MCF 10A (cell line): ENCODE measurements at regions not wholly inside any gene's neighbourhood (a gene's known extent, or its start where the extent isn't known, plus 50 kb on each side); places are given as distances from the start of the nearest gene placed in this dataset.

Experiments used
- BruUV-seq: library from RNA; stranded (reverse); fragments of 400-500 nt; replicated peaks from 2 replicates; lab custom pipeline; 2021; lab: Mats Ljungman, UMichigan
- CTCF ChIA-PET: fragments of 300-600 bp; sonication (Branson Sonifier 250); formaldehyde crosslinking; extraction: SDS; loops from one replicate; lab custom pipeline; 2021; ENCODE audit warnings: antibody characterized with exemption, inconsistent platforms; lab: Yijun Ruan, JAX
- POLR2A ChIA-PET: fragments of 300-600, 350-650 bp; sonication (Branson Sonifier 250); formaldehyde crosslinking; extraction: SDS; loops from one replicate; lab custom pipeline; 2020; ENCODE audit warnings: antibody characterized with exemption, inconsistent platforms; lab: Yijun Ruan, JAX
- DNase-seq: peaks from one replicate; pipeline ENCODE4 v3.0.0-alpha.2; 2018; ENCODE audit not compliant: unreplicated experiment
- H3K27ac Mint-ChIP-seq: one replicate; pipeline ENCODE4 v1.8.0; 2022; ENCODE audit warnings: mild to moderate bottlenecking, low read depth, mixed read lengths; ENCODE audit not compliant: unreplicated experiment
- H3K27me3 Mint-ChIP-seq: one replicate; pipeline ENCODE4 v1.8.0; 2022; ENCODE audit warnings: mixed read lengths; ENCODE audit not compliant: insufficient read depth, unreplicated experiment
- H3K36me3 Mint-ChIP-seq: one replicate; pipeline ENCODE4 v1.8.0; 2022; ENCODE audit warnings: mild to moderate bottlenecking, moderate library complexity, mixed read lengths; ENCODE audit not compliant: insufficient read depth, unreplicated experiment
- H3K4me1 Mint-ChIP-seq: one replicate; pipeline ENCODE4 v1.8.0; 2022; ENCODE audit warnings: mixed read lengths; ENCODE audit not compliant: insufficient read depth, unreplicated experiment
- H3K4me3 Mint-ChIP-seq: one replicate; pipeline ENCODE4 v1.8.0; 2022; ENCODE audit warnings: mild to moderate bottlenecking, moderate library complexity, mixed read lengths; ENCODE audit not compliant: unreplicated experiment
- H3K9me3 Mint-ChIP-seq: one replicate; pipeline ENCODE4 v1.8.0; 2022; ENCODE audit warnings: mixed read lengths; ENCODE audit not compliant: unreplicated experiment
- intact Hi-C: fragments of 100-400 bp; cut with micrococcal nuclease; formaldehyde crosslinking; loops from 2 replicates; pipeline ENCODE4 v1.14.1; 2022
- TF ChIP-seq, protein P1 (sequence below): fragments of 200-600 bp; IDR thresholded peaks from one replicate; pipeline ENCODE4 v1.8.0; 2022; ENCODE audit warnings: antibody characterized with exemption, mild to moderate bottlenecking; ENCODE audit not compliant: unreplicated experiment

DNA sequence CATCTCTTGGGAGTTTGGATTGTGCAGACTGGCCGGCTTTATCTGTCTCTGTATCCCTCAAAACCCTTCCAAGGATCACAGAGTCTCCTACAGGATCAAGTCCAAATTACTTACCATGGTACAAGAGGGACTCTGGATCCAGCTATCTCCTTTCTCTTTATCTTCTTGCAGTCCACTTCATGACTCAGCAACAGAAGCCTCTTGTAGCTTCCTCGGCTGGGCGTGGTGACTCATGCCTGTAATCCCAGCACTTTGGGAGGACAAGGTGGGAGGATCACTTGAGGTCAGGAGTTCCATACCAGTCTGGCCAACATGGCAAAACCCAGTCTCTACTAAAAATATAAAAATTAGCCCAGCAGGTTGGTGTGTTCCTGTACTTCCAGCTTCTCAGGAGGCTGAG lies 189.7 kb downstream of the BCAT1 start:
- BruUV-seq, result no TSS peak
- H3K9me3 Mint-ChIP-seq, result no peaks in the 10 kb centered on the region
- TF ChIP-seq, protein P1, sequence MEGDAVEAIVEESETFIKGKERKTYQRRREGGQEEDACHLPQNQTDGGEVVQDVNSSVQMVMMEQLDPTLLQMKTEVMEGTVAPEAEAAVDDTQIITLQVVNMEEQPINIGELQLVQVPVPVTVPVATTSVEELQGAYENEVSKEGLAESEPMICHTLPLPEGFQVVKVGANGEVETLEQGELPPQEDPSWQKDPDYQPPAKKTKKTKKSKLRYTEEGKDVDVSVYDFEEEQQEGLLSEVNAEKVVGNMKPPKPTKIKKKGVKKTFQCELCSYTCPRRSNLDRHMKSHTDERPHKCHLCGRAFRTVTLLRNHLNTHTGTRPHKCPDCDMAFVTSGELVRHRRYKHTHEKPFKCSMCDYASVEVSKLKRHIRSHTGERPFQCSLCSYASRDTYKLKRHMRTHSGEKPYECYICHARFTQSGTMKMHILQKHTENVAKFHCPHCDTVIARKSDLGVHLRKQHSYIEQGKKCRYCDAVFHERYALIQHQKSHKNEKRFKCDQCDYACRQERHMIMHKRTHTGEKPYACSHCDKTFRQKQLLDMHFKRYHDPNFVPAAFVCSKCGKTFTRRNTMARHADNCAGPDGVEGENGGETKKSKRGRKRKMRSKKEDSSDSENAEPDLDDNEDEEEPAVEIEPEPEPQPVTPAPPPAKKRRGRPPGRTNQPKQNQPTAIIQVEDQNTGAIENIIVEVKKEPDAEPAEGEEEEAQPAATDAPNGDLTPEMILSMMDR, result no peak
- H3K4me1 Mint-ChIP-seq, result peaks cover 19% of the 10 kb centered on the region
- no peaks in the 10 kb centered on the region for H3K27me3 Mint-ChIP-seq
- H3K36me3 Mint-ChIP-seq, result no peaks in the 10 kb centered on the region
- ChIA-PET POLR2A (no interaction called here), CTCF (interaction anchor here (0.6 kb wide), 1 partner anchor 21 kb away, joined by 3 read pairs; no protein-coding TSS in a partner anchor)
- DNase-seq, result peak; percentile 42
- intact Hi-C loops, result no loop called here
- H3K4me3 Mint-ChIP-seq, result no peak overlapping the region
- no peak overlapping the region for H3K27ac Mint-ChIP-seq

DNA sequence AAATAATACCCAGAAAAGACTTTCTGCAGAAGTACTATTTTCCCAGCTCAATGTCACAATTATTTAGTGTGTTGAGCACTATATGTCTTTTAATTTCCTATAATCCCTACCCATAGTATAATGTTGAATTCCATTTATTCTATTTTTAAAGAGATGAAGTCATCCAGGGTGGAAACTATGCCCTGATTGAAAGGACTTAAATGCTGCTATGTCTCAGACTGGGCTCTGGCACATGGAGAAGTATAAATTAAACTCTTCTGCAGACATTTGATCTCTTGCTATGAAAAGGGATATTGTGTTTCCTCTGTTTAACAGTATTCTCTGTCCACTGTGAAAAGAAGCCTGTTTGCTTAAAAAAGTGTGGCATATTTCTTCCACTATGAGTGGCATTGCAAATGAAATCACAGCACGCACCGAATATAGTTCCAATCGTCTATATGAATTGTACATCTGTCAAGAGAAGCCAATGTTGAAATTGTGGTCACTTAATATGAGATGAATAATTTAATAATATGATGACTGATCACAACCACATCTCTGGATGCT lies 192.3 kb downstream of the BCAT1 start:
- Mint-ChIP-seq H3K27ac (no peak overlapping the region), H3K4me3 (no peak overlapping the region), H3K9me3 (no peaks in the 10 kb centered on the region), H3K36me3 (no peaks in the 10 kb centered on the region), H3K27me3 (no peaks in the 10 kb centered on the region), H3K4me1 (peaks cover 23% of the 10 kb centered on the region)
- DNase-seq, result no peak
- ChIA-PET CTCF (interaction anchor here (0.9 to 1.1 kb wide), 2 partner anchors 8 to 10 kb away, joined by 3 read pairs; no protein-coding TSS in a partner anchor), POLR2A (no interaction called here)
- no TSS peak for BruUV-seq
- intact Hi-C loops, result no loop called here
- TF ChIP-seq, protein P1, result no peak

DNA sequence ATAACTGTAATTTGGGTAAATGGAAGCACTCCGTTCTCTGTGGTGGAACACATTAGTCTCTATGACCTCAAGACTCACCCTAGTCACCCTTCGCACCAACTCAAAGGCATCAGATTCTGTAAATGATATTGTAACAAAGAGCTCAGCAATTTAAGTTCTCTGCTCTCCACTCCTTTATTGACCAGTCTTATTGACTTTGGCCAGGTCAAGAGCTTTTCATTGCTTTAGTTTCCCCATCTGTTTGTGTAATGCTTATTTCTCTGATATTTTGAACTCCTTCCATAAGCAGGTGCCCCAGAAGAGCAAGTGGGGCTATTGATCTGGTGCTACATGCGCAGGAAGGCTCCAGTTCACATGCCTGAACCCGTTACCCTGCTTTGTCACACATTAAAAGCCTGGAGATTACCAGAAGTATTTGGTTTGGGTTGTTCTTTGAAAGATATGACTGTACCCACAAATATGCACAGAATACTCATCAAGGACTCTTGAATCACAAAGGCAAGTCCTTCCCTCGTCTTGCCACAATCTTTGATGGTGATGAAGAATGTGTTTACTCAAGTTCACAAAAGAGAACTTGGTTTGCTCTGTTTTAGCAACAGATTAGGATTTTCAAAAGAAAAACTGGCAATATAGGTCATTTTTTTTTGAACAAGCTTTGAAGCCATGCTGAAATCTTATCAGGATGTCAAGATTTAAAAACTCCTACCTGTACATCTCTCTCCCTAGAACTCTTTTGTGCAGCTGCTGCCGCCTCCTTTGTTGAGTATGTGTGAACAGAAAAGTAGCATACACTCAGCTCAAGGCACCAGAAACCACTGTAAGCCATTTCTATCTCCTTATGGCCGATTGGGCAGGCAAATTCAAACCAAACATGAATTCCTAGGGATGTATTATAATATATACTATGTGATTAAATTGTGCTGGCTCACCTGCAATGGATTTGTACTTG lies 193.9 kb downstream of the BCAT1 start:
- Mint-ChIP-seq H3K4me3 (no peak overlapping the region), H3K27me3 (no peaks in the 10 kb centered on the region), H3K4me1 (peaks cover 27% of the 10 kb centered on the region), H3K27ac (peak overlapping the region; percentile 46), H3K36me3 (no peaks in the 10 kb centered on the region), H3K9me3 (no peaks in the 10 kb centered on the region)
- BruUV-seq, result no TSS peak
- intact Hi-C loops, result no loop called here
- ChIA-PET CTCF (interaction anchor here (0.7 to 1.2 kb wide), 4 partner anchors 80 to 395 kb away, joined by 3 read pairs; no protein-coding TSS in a partner anchor), POLR2A (interaction anchor here (0.8 kb wide), 1 partner anchor 17 kb away, joined by 3 read pairs; no protein-coding TSS in a partner anchor)
- TF ChIP-seq, protein P1, result no peak
- peak; percentile 50 for DNase-seq
